ENCODE measurements at regions not wholly inside any gene's neighbourhood (a gene's known extent, or its start where the extent isn't known, plus 50 kb on each side); places are given as distances from the start of the nearest gene placed in this dataset.
A peak's percentile ranks its signal among the peaks of the same experiment; 100 is the strongest.

GRCh38 chr4:137070614-137071013, 461.7 kb downstream of the PCDH18 start:
- no peak for DNase-seq (ENCODE audit: low spot score)

GRCh38 chr4:137069473-137069872, 462.8 kb downstream of the PCDH18 start:
- no peak for DNase-seq (ENCODE audit: low spot score)

GRCh38 chr4:137067735-137068134, 464.6 kb downstream of the PCDH18 start:
- DNase-seq (ENCODE audit: low spot score), result no peak

- no peak for DNase-seq (ENCODE audit: low spot score)
Observed at GRCh38 chr4:137065311-137065710, 467.0 kb downstream of the PCDH18 start.

DNA sequence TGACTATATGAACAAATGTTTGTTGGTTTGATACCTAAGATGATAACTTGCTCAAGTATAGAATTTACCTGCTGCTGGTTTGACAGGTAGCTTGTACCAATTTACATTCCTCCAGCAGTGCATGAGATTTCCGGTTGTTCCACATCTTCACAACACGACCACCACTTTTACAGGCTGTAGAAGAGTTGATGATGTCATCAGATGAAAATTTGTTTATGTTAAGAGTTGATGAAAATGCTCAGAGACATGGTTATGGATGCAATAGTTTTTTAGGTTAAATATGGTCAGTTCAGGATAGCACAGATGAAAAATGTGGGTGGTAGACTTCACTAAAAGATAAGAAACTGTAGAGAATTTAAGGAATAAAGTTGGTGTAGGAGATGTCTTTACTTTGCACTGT, 468.3 kb downstream of the PCDH18 start:
- DNase-seq (ENCODE audit: low spot score), result no peak

DNA sequence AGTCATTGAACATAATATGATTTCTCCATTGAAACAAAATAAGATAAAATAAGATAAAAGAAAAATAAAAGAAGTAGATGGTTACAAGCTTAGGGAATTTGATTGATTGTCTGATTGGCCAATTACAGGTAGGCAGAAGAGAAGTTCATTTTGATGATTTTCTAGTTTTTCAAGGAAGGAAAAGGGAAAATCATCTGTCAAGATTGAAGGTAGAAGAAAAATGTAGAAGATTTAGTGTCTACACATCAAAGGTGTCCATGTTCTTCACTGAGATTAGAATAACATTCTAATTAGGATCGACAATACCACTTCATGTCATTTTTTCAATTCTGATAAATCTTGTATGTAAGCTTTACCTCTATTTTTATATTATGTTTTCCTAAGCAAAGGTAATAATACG, 489.1 kb downstream of the PCDH18 start:
- DNase-seq (ENCODE audit: low spot score), result no peak

DNA sequence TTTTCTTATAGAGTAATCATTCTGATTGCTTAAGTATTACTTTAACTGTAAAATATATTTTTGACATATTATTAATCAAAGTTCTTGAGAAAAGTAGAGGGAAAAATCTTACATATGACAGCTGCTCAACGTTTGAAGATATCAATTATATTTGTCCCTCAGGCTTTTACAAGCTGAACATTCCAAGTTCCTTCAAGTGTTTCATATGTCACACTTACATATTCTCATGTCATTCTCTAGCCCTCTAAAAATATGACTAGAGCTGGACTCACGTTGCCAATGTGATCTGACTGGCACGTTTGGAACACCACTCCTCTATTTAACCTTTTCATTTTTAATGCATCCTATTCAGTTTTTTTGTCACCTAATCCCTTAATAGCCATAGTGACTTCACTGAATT, 492.9 kb downstream of the PCDH18 start:
- DNase-seq (ENCODE audit: low spot score), result no peak

- DNase-seq (ENCODE audit: low spot score), result no peak
Observed at GRCh38 chr4:137032222-137032621, 500.1 kb downstream of the PCDH18 start.

GRCh38 chr4:137029026-137029425, 503.3 kb downstream of the PCDH18 start:
- DNase-seq (ENCODE audit: low spot score), result no peak

DNA sequence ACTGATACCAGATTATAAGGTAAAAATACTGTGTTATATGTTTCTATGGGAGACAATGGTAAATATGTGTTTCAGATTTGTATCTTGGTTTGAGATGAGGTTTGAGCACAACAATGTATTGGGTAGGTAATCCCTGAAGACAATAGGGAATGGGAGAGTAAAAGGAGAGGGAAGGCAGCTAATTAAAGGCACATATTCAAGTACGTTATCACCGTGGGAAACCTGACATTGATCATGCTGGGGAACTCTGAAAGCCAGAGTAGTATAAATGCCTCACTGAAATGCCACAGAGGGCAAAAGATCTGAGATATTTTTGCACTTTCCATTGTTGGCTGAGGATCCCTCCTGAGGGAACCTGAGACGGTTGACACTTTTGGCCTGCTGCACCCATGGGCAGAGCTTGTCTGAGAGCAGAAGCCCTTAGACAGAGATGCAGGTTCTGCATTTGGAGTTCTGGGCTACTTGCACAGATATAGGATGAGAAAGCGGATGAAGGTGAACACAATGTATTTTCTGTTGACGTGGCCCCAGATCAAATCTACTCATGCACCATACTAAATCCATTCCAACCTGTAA, 506.7 kb downstream of the PCDH18 start:
- no peak for DNase-seq (ENCODE audit: low spot score)

DNA sequence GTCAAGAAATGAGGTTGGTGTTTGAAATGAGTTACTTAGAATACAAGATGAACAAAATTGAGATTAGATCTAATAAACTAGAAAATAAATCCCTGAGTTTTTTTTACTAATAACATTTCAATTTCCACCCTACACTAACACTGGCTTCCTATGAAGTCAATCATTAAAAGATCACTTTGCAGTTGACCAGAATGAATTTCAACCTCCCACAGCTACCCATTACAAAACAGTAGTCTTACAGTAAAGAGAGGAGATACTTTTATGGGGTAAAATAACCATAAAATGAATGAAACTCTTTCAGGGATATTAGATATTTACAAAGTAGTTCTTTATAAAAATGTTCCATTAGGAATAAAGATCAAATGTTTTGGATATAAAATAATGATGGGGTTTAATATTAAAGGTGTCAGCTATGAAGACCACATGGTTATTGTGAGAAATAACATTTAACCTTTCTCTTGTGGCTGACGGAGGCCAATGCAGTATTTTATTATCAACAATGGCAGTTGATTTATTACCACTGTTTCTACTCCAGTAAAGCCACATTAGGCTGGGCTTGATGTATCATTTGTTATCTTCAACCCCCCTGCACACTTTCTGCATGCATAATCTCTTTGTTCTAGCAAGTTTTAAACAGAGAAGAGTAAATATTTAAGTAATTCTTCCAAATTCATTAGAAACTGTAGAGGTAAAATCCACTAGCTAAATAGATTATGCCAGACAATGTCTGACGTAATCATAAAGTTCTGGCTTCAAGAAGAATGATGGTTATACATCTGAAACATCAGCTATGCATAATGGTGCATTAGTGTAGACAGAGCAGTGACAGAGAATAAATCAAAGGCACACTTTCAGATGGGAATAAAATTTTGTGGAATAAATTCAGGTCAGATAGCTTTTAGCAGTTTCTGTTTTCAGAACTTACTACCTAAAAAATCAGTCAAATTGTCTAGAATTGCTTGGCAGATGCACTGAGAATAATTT, 516.6 kb downstream of the PCDH18 start:
- no peak for DNase-seq (ENCODE audit: low spot score)

DNA sequence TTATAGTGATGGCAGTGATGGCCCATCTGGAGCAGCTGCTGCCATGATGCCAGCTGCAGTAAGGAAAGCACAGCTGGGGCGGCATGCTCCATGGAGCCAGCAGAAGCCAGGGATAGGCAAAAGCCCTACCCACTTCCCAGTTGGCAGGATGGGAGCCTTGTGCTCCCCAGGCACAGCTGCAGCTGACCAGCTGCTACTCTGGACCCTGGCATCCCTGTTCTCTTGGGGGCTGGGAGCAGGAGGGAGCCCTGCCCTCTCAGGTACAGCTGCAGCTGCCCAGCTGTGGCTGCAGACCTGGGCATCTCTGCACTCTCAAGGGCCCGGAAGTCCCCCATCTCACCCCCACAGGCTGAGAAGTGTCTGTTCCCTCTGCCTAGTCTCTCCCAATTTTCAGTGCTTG, 531.9 kb downstream of the PCDH18 start:
- DNase-seq (ENCODE audit: low spot score), result no peak

DNA sequence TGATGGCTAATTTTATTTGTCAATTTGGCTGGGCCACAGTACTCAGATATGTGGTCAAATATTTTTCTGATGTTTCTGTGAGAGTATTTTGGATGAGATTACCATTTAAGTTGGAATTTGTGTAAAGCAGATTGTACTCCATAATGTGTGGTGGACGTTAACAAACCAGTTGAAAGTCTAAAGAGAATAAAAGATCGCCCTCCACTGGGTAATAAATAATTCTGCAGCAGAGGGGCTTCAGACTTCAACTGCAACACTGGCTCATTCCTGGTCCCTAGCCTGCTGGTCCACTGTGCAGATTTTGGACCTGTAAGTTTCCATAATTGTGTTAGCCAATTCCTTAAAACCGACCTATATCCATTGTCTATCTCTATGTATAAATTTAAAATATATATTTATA, 540.3 kb downstream of the PCDH18 start:
- DNase-seq (ENCODE audit: low spot score), result no peak

DNA sequence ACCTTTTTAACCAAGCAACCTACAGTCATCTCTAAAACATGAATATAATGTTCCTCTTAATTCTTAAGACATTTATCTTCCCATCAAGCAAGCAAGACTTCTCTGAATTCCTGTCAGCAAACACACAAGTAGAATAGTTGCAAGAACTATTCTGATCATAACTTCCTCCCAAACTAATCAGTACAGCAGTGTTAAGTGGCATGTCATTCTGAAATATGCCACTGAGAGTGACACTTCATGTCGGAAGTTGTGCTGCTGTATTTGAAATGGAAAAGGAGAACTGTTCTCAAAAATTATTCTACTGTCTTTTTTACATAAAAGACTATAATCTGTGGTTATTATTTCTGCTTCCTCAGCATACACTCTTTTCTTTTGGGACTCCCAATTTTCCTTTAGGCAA, 546.6 kb downstream of the PCDH18 start:
- no peak for DNase-seq (ENCODE audit: low spot score)

DNA sequence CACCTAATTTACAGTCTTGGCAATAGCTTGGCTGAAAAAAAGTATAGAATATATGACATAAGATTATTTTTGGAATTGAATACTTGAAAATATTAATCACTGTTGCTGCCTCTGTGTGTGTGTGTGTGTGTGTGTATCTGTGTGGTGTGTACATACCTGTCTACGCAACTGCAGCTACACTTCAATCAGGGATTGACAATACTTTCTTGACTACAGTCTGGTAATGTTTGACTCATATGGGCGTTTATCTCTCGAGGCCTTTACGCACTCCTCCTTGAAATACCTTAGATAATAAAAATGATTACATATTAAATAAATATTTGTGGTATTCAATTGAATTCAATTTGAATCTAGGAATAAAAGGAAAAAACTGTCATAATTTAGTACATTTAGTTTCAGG, 565.2 kb downstream of the PCDH18 start:
- DNase-seq (ENCODE audit: low spot score), result peak; percentile 26

- no peak for DNase-seq (ENCODE audit: low spot score)
Observed at GRCh38 chr4:136965478-136965877, 566.8 kb downstream of the PCDH18 start.

DNA sequence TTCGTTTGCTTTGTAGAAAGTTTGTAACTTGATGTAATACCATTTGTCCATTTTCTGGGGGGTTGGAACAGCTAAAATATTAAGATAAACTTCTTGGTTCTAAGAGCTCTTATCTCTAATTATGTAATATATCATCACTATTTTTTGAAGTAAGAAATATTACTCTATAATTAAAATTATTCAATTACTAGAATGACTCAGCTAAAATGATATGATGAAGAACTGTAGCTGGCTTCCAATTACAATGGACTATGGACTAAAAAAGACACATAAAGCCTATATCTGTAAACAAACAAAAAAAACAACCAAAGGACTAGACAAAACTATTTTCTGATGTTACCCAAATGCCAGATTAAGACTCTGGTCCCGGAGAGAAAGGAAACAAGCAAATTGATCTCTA, 569.4 kb downstream of the PCDH18 start:
- no peak for DNase-seq (ENCODE audit: low spot score)

- no peak for DNase-seq (ENCODE audit: low spot score)
Observed at GRCh38 chr4:136946307-136946907, 585.9 kb downstream of the PCDH18 start.

DNA sequence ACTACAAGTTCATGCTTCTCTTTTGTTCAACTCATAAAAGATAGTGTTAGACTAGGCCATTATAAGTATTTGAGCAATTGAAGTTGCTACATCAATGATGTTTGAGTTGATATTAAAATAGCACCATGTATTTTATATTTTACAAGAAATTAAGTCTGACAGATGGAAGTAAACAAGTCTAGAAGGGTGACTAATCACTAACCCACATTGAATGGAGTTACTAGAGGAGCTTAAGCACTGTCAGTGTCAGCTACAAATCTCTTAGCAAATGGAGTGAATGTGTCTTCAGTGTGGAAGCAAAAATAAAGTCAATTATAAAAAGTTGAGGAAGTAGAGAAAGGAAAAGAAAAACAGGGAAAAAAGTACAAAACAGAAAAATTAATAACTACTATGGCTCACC, 592.5 kb downstream of the PCDH18 start:
- no peak for DNase-seq (ENCODE audit: low spot score)

DNA sequence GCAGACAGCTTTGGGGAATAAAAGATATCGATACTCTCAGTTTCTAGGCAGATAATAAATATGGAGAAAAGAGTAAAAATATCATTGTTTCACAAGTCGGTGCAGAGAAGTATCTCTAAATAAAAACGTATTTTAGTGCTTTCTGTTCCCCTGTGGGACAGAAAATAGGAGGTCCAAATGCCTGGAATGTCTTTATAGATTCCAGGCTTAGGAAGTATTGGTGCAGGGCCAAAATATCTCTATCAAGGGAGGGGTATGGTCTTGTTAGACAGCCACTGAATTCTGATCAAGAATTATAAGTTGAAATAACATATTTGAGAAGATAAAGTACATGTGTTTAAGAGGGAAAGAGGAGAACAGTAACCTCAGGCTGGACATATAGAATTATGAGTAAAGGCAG, 596.4 kb downstream of the PCDH18 start:
- no peak for DNase-seq (ENCODE audit: low spot score)

DNA sequence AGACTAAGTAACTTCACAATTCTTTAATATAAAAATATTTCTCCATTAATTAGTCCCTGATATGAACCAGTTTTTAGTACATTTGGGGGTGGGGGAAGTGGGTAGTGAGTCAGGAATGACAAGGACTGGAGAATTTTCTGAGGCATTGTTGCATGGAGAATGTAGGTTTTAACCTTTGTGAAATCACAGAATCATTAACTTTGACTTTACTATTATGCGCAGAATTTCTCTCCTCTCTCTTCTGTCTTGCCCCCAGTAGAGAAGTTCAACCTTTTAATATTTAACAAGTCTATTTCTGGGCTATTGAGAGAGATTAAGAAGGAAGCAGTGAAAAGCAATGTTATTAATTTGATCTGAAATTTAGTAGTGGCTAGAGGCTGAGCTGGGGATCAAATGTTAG, 597.0 kb downstream of the PCDH18 start:
- DNase-seq (ENCODE audit: low spot score), result no peak

GRCh38 chr4:136934601-136935000, 597.7 kb downstream of the PCDH18 start:
- no peak for DNase-seq (ENCODE audit: low spot score)

GRCh38 chr4:136931781-136932180, 600.5 kb downstream of the PCDH18 start:
- DNase-seq (ENCODE audit: low spot score), result no peak
